Ectodermal cell (in vitro differentiated cells): ENCODE measurements at regions not wholly inside any gene's neighbourhood (a gene's known extent, or its start where the extent isn't known, plus 50 kb on each side); places are given as distances from the start of the nearest gene placed in this dataset.

Experiments used
- H3K27ac ChIP-seq: 2 replicates; pipeline ENCODE4 v1.7.0; 2013; ENCODE audit warnings: mild to moderate bottlenecking, low read depth, low read length; ENCODE audit not compliant: insufficient read depth, poor library complexity, severe bottlenecking
- H3K27me3 ChIP-seq: 2 replicates; pipeline ENCODE4 v1.7.0; 2013; ENCODE audit warnings: mild to moderate bottlenecking, low read length; ENCODE audit not compliant: insufficient read depth, control insufficient read depth, poor library complexity, severe bottlenecking
- H3K36me3 ChIP-seq: one replicate; pipeline ENCODE4 v1.7.0; 2013; ENCODE audit warnings: low read length; ENCODE audit not compliant: control insufficient read depth, insufficient read depth
- H3K4me1 ChIP-seq: one replicate; pipeline ENCODE4 v1.7.0; 2013; ENCODE audit warnings: low read length; ENCODE audit not compliant: control insufficient read depth, insufficient read depth
- H3K4me3 ChIP-seq: 2 replicates; pipeline ENCODE4 v1.7.0; 2013; ENCODE audit warnings: low read depth, low read length, control low read depth; ENCODE audit not compliant: insufficient read depth
- H3K9me3 ChIP-seq: 2 replicates; pipeline ENCODE4 v1.7.0; 2013; ENCODE audit warnings: mild to moderate bottlenecking, low read length, moderate library complexity; ENCODE audit not compliant: control insufficient read depth
- WGBS, 2 experiments: methylation state at CpG; one replicate each; pipeline ENCODE4 v1.1.7; 2013; ENCODE audit warnings: missing lambda C conversion rate in 2 of 2; 5-methylcytosine and 5-hydroxymethylcytosine counted together

DNA sequence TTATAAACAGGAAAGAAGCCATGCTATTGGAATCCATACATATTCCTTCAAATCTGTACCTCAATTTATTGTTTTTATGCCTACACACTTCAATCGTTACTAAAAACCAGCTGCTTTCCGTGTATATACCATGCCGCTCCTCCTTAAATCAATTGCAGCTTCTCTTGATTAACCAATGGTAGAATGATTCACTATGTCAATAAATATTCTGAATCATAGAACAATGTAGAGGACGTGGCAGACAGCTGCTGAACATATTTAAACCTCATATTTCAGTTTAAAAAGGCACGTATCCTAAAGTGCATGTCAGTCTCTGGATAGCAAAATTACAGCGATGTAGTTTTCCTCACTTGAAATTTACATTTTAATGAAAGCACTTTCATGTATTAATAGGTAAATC is 100.4 kb downstream of the MRPL39 start:
- H3K4me3 ChIP-seq = no peak overlapping the region

DNA sequence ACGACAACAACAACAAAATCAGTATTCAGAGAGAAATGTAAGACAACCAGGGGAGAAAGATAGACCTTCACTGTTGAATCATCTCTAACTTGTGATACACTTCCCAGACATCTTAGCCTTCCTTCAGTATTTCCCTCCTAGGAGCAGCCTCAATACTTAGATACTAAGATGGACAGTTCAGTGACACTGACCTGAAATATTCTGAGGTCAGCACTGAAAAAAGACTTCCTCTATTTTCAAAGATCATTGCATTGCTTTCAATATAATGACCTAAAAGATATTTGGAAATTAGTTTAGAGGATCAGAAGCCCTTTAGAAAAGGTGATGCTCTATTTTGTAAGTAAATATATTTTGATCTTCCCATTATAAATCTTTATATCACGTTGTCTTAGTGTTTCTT is 101.0 kb downstream of the MRPL39 start:
- Histone ChIP-seq H3K27me3 (no peaks in the 10 kb centered on the region), H3K9me3 (no peaks in the 10 kb centered on the region), H3K4me3 (no peak overlapping the region), H3K36me3 (no peaks in the 10 kb centered on the region), H3K27ac (no peak overlapping the region), H3K4me1 (no peaks in the 10 kb centered on the region)
- WGBS, 2 experiments = 57 to 63% methylated on average over 1 to 2 of the region's 2 CpGs

More for the DNA sequence above, 100.4 kb downstream of the MRPL39 start:
- WGBS, 2 experiments = 90 to 96% methylated on average over 6 of the region's 6 CpGs
- no peaks in the 10 kb centered on the region for H3K4me1 ChIP-seq
- no peaks in the 10 kb centered on the region for H3K36me3 ChIP-seq
- no peak overlapping the region for H3K27ac ChIP-seq
- H3K9me3 ChIP-seq = no peaks in the 10 kb centered on the region
- H3K27me3 ChIP-seq = no peaks in the 10 kb centered on the region

GRCh38 chr21:25503981-25504380 is 103.3 kb downstream of the MRPL39 start:
- 100% methylated on average over 1 of the region's 1 CpG for WGBS, 2 experiments
- Histone ChIP-seq H3K4me1 (no peaks in the 10 kb centered on the region), H3K36me3 (no peaks in the 10 kb centered on the region)

GRCh38 chr21:25501996-25502665 is 105.2 kb downstream of the MRPL39 start:
- Histone ChIP-seq H3K27ac (no peak overlapping the region), H3K9me3 (no peaks in the 10 kb centered on the region), H3K27me3 (no peaks in the 10 kb centered on the region), H3K4me3 (no peak overlapping the region), H3K36me3 (no peaks in the 10 kb centered on the region), H3K4me1 (no peaks in the 10 kb centered on the region)
- 78 to 86% methylated on average over 1 of the region's 1 CpG for WGBS, 2 experiments

More at GRCh38 chr21:25503981-25504380, 103.3 kb downstream of the MRPL39 start:
- Histone ChIP-seq H3K27me3 (no peaks in the 10 kb centered on the region), H3K27ac (no peak overlapping the region), H3K4me3 (no peak overlapping the region), H3K9me3 (no peaks in the 10 kb centered on the region)

GRCh38 chr21:25501462-25501861 is 105.8 kb downstream of the MRPL39 start:
- no peaks in the 10 kb centered on the region for H3K27me3 ChIP-seq
- 79 to 88% methylated on average over 1 to 2 of the region's 2 CpGs for WGBS, 2 experiments

DNA sequence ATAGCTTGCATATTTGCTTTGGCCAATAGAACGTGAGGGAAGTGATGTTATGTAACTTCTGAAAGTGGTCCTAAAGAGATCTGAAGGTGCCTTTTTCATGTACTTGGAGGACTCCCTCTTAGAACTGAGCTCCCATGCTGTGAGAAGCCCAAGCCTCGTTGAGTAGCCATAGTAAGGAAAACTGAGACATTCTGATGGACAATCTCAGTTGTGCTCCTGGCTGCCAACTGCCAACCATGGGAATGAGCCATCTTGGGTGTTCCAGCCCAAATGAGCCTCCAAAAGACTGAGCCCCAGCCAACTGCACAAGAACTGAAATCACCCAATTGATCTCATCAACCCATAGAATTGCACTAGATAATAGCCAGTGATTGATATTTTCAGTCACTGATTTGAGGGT is 106.7 kb downstream of the MRPL39 start:
- WGBS, 2 experiments = 67 to 80% methylated on average over 2 of the region's 2 CpGs
- no peaks in the 10 kb centered on the region for H3K9me3 ChIP-seq
- no peaks in the 10 kb centered on the region for H3K27me3 ChIP-seq
- H3K27ac ChIP-seq = no peak overlapping the region
- H3K36me3 ChIP-seq = no peaks in the 10 kb centered on the region
- no peaks in the 10 kb centered on the region for H3K4me1 ChIP-seq
- H3K4me3 ChIP-seq = no peak overlapping the region

More at GRCh38 chr21:25501462-25501861, 105.8 kb downstream of the MRPL39 start:
- no peaks in the 10 kb centered on the region for H3K9me3 ChIP-seq
- H3K27ac ChIP-seq = no peak overlapping the region
- no peaks in the 10 kb centered on the region for H3K4me1 ChIP-seq
- H3K4me3 ChIP-seq = no peak overlapping the region
- no peaks in the 10 kb centered on the region for H3K36me3 ChIP-seq

DNA sequence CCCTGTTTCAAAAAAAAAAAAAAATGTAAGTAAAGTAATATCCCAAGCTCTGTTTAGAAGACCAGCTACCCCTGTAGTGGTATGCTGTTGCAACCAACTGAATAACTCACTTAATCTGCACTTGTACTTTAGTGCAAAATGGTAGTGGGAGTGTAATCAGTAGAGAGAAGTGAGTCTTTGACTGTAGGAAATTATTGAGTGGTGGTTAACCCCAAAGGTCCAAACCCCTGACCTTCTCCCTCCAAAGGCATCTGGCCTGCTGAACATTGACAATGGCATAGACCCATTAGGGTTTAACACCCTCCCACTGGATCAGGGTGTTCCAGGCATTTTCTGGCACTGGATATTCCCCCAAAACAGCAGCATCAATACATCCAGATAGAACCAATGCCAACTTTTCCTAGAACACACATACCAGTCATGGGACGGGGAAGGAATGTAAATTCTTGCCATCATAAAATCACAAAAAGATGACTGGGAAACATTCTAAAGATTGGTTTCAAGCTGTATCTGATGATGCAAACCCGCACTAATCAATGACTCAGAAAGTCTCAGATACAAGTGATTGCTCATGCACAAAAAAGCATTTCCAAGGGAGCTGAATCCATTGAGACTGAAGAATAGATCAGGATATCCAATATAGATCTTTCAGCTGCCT is 110.3 kb downstream of the MRPL39 start:
- H3K9me3 ChIP-seq = no peaks in the 10 kb centered on the region
- no peaks in the 10 kb centered on the region for H3K27me3 ChIP-seq
- H3K36me3 ChIP-seq = no peaks in the 10 kb centered on the region
- H3K27ac ChIP-seq = no peak overlapping the region
- no peak overlapping the region for H3K4me3 ChIP-seq
- H3K4me1 ChIP-seq = no peaks in the 10 kb centered on the region
- 89 to 94% methylated on average over 2 of the region's 2 CpGs for WGBS, 2 experiments

DNA sequence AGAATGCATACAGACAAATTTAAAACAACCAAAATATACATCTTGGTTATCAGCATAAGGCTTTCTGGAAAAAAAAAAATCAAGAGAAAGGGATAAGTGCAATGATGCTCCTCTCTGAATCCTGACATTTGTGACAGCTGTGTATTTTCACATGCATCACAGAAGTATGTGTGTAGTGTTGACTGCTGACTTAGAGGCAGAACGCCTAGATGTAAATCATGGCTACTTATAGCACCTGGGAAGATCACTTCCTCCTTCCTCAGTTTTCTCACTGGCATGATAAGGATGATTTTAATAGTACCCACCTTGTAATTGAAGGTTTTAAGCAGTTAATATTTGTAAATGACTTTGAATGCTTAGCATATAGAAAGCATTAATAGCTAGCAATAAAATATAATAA is 112.5 kb downstream of the MRPL39 start:
- Histone ChIP-seq H3K36me3 (no peaks in the 10 kb centered on the region), H3K4me3 (no peak overlapping the region), H3K27ac (no peak overlapping the region), H3K4me1 (no peaks in the 10 kb centered on the region), H3K27me3 (no peaks in the 10 kb centered on the region), H3K9me3 (no peaks in the 10 kb centered on the region)
- WGBS, 2 experiments = 83 to 88% methylated on average over 1 of the region's 1 CpG

- H3K27me3 ChIP-seq = no peaks in the 10 kb centered on the region
- 97 to 100% methylated on average over 1 to 2 of the region's 2 CpGs for WGBS, 2 experiments
- no peak overlapping the region for H3K27ac ChIP-seq
- H3K9me3 ChIP-seq = no peaks in the 10 kb centered on the region
- no peaks in the 10 kb centered on the region for H3K4me1 ChIP-seq
- H3K4me3 ChIP-seq = no peak overlapping the region
- no peaks in the 10 kb centered on the region for H3K36me3 ChIP-seq
Measured at GRCh38 chr21:25493722-25494121, 113.6 kb downstream of the MRPL39 start.

DNA sequence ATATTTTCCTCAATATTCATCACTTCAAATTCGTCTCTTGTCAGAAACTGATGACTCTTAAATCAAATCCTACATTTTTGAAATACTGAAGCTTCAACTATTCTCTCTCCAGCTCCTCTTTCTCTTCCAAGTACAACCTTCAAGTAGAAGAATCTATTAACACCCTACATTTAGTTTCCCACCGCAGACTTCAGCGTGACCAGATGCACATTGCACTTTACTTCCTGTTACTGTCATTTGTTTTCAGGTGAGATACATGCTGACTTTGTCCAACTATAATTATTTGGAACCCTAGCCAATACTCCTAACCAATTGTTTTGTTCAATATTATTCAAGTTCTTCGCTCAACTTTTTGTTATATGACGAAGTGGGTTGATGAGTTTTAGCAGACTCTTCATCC is 116.0 kb downstream of the MRPL39 start:
- no peak overlapping the region for H3K4me3 ChIP-seq
- H3K4me1 ChIP-seq = no peaks in the 10 kb centered on the region
- no peaks in the 10 kb centered on the region for H3K27me3 ChIP-seq
- H3K36me3 ChIP-seq = no peaks in the 10 kb centered on the region
- H3K27ac ChIP-seq = no peak overlapping the region
- 82 to 94% methylated on average over 3 to 5 of the region's 5 CpGs for WGBS, 2 experiments
- H3K9me3 ChIP-seq = no peaks in the 10 kb centered on the region
